ENCODE measurements at regions not wholly inside any gene's neighbourhood (a gene's known extent, or its start where the extent isn't known, plus 50 kb on each side); places are given as distances from the start of the nearest gene placed in this dataset.

- H3K4me1 Mint-ChIP-seq: no peaks in the 10 kb centered on the region
- intact Hi-C loops (cut with micrococcal nuclease): no loop called here
- no peaks in the 10 kb centered on the region for H3K27me3 Mint-ChIP-seq
- DNase-seq: no peak
- ChIA-PET POLR2A (ENCODE audit: partially characterized antibody) (no interaction called here), CTCF (ENCODE audit: partially characterized antibody) (no interaction called here)
- H3K27me3 ChIP-seq (ENCODE audit: insufficient read depth, low read length): no peaks in the 10 kb centered on the region
- H3K36me3 Mint-ChIP-seq: no peaks in the 10 kb centered on the region
- H3K4me1 ChIP-seq (ENCODE audit: insufficient read depth, low read length): no peaks in the 10 kb centered on the region
- no peak overlapping the region for H3K27ac ChIP-seq (ENCODE audit: low read depth, low read length)
- H3K36me3 ChIP-seq (ENCODE audit: insufficient read depth, low read length): no peaks in the 10 kb centered on the region
- no peak overlapping the region for H3K4me3 Mint-ChIP-seq
- H3K4me3 ChIP-seq (ENCODE audit: low read length in 2 of 2): no peak overlapping the region
- no peaks in the 10 kb centered on the region for H3K9me3 ChIP-seq (ENCODE audit: control insufficient read depth in 1 of 2, low read length in 2 of 2)
- H3K27ac Mint-ChIP-seq: no peak overlapping the region
- peaks cover 0 to 10% (median 2%) of the 10 kb centered on the region in 8 donors for H3K9me3 Mint-ChIP-seq
Measured at GRCh38 chr2:228417956-228418355, 236.5 kb upstream of the SPHKAP start.

GRCh38 chr2:228417526-228417925, 236.0 kb upstream of the SPHKAP start:
- ChIA-PET POLR2A (ENCODE audit: partially characterized antibody) (no interaction called here), CTCF (ENCODE audit: partially characterized antibody) (no interaction called here)
- intact Hi-C loops (cut with micrococcal nuclease): no loop called here
- H3K27ac Mint-ChIP-seq: no peak overlapping the region
- H3K4me1 Mint-ChIP-seq: no peaks in the 10 kb centered on the region
- H3K36me3 Mint-ChIP-seq: no peaks in the 10 kb centered on the region
- Histone ChIP-seq H3K4me3 (ENCODE audit: low read length in 2 of 2) (no peak overlapping the region), H3K9me3 (ENCODE audit: control insufficient read depth in 1 of 2, low read length in 2 of 2) (no peaks in the 10 kb centered on the region), H3K4me1 (ENCODE audit: insufficient read depth, low read length) (no peaks in the 10 kb centered on the region), H3K27me3 (ENCODE audit: insufficient read depth, low read length) (no peaks in the 10 kb centered on the region), H3K27ac (ENCODE audit: low read depth, low read length) (no peak overlapping the region), H3K36me3 (ENCODE audit: insufficient read depth, low read length) (no peaks in the 10 kb centered on the region)
- peaks cover 0 to 10% (median 2%) of the 10 kb centered on the region in 8 donors for H3K9me3 Mint-ChIP-seq
- DNase-seq: no peak
- no peaks in the 10 kb centered on the region for H3K27me3 Mint-ChIP-seq
- no peak overlapping the region for H3K4me3 Mint-ChIP-seq

GRCh38 chr2:228410061-228410460, 228.6 kb upstream of the SPHKAP start:
- Mint-ChIP-seq H3K4me3 (no peak overlapping the region), H3K36me3 (no peaks in the 10 kb centered on the region), H3K27ac (no peak overlapping the region), H3K4me1 (no peaks in the 10 kb centered on the region), H3K27me3 (no peaks in the 10 kb centered on the region), H3K9me3 (peaks cover 2 to 10% (median 4%) of the 10 kb centered on the region in 8 donors)
- Histone ChIP-seq H3K9me3 (ENCODE audit: control insufficient read depth in 1 of 2, low read length in 2 of 2) (no peaks in the 10 kb centered on the region), H3K36me3 (ENCODE audit: insufficient read depth, low read length) (no peaks in the 10 kb centered on the region), H3K4me3 (ENCODE audit: low read length in 2 of 2) (no peak overlapping the region), H3K4me1 (ENCODE audit: insufficient read depth, low read length) (no peaks in the 10 kb centered on the region), H3K27me3 (ENCODE audit: insufficient read depth, low read length) (no peaks in the 10 kb centered on the region), H3K27ac (ENCODE audit: low read depth, low read length) (no peak overlapping the region)
- ChIA-PET CTCF (ENCODE audit: partially characterized antibody) (no interaction called here), POLR2A (ENCODE audit: partially characterized antibody) (no interaction called here)
- intact Hi-C loops (cut with micrococcal nuclease): no loop called here
- no peak for DNase-seq

- Histone ChIP-seq H3K27ac (ENCODE audit: low read depth, low read length) (no peak overlapping the region), H3K27me3 (ENCODE audit: insufficient read depth, low read length) (no peaks in the 10 kb centered on the region), H3K4me3 (ENCODE audit: low read length in 2 of 2) (no peak overlapping the region), H3K36me3 (ENCODE audit: insufficient read depth, low read length) (no peaks in the 10 kb centered on the region), H3K9me3 (ENCODE audit: control insufficient read depth in 1 of 2, low read length in 2 of 2) (no peaks in the 10 kb centered on the region), H3K4me1 (ENCODE audit: insufficient read depth, low read length) (no peaks in the 10 kb centered on the region)
- no peak overlapping the region for H3K4me3 Mint-ChIP-seq
- ChIA-PET POLR2A (ENCODE audit: partially characterized antibody) (no interaction called here), CTCF (ENCODE audit: partially characterized antibody) (no interaction called here)
- no peaks in the 10 kb centered on the region for H3K27me3 Mint-ChIP-seq
- H3K27ac Mint-ChIP-seq: no peak overlapping the region
- H3K36me3 Mint-ChIP-seq: no peaks in the 10 kb centered on the region
- no peaks in the 10 kb centered on the region for H3K4me1 Mint-ChIP-seq
- intact Hi-C loops (cut with micrococcal nuclease): no loop called here
- no peak for DNase-seq
- H3K9me3 Mint-ChIP-seq: peaks cover 2 to 10% (median 4%) of the 10 kb centered on the region in 8 donors
Measured at GRCh38 chr2:228409493-228409892, 228.0 kb upstream of the SPHKAP start.

- Histone ChIP-seq H3K4me1 (ENCODE audit: insufficient read depth, low read length) (no peaks in the 10 kb centered on the region), H3K27ac (ENCODE audit: low read depth, low read length) (no peak overlapping the region), H3K36me3 (ENCODE audit: insufficient read depth, low read length) (no peaks in the 10 kb centered on the region), H3K27me3 (ENCODE audit: insufficient read depth, low read length) (no peaks in the 10 kb centered on the region), H3K4me3 (ENCODE audit: low read length in 2 of 2) (no peak overlapping the region), H3K9me3 (ENCODE audit: control insufficient read depth in 1 of 2, low read length in 2 of 2) (no peaks in the 10 kb centered on the region)
- H3K36me3 Mint-ChIP-seq: no peaks in the 10 kb centered on the region
- intact Hi-C loops (cut with micrococcal nuclease): no loop called here
- H3K27ac Mint-ChIP-seq: no peak overlapping the region
- H3K27me3 Mint-ChIP-seq: no peaks in the 10 kb centered on the region
- POLR2A ChIA-PET (ENCODE audit: partially characterized antibody): no interaction called here
- CTCF ChIA-PET (ENCODE audit: partially characterized antibody): no interaction called here
- DNase-seq: no peak
- H3K4me1 Mint-ChIP-seq: no peaks in the 10 kb centered on the region
- peaks cover 2 to 12% (median 3%) of the 10 kb centered on the region in 8 donors for H3K9me3 Mint-ChIP-seq
- H3K4me3 Mint-ChIP-seq: no peak overlapping the region
Measured at GRCh38 chr2:228408529-228409227, 227.2 kb upstream of the SPHKAP start.

GRCh38 chr2:228407821-228408220, 226.3 kb upstream of the SPHKAP start:
- intact Hi-C loops (cut with micrococcal nuclease): no loop called here

GRCh38 chr2:228401065-228401912, 219.8 kb upstream of the SPHKAP start:
- Histone ChIP-seq H3K9me3 (ENCODE audit: control insufficient read depth in 1 of 2, low read length in 2 of 2) (no peaks in the 10 kb centered on the region), H3K36me3 (ENCODE audit: insufficient read depth, low read length) (no peaks in the 10 kb centered on the region), H3K27ac (ENCODE audit: low read depth, low read length) (no peak overlapping the region), H3K4me1 (ENCODE audit: insufficient read depth, low read length) (no peaks in the 10 kb centered on the region), H3K27me3 (ENCODE audit: insufficient read depth, low read length) (no peaks in the 10 kb centered on the region), H3K4me3 (ENCODE audit: low read length in 2 of 2) (no peak overlapping the region)
- Mint-ChIP-seq H3K4me3 (no peak overlapping the region), H3K4me1 (no peaks in the 10 kb centered on the region), H3K36me3 (no peaks in the 10 kb centered on the region), H3K27ac (no peak overlapping the region), H3K27me3 (no peaks in the 10 kb centered on the region), H3K9me3 (peaks cover 3 to 26% (median 10%) of the 10 kb centered on the region in 8 donors)
- ChIA-PET CTCF (ENCODE audit: partially characterized antibody) (no interaction called here), POLR2A (ENCODE audit: partially characterized antibody) (no interaction called here)
- DNase-seq: no peak
- intact Hi-C loops (cut with micrococcal nuclease): no loop called here

More at GRCh38 chr2:228407821-228408220, 226.3 kb upstream of the SPHKAP start:
- Mint-ChIP-seq H3K4me1 (no peaks in the 10 kb centered on the region), H3K9me3 (peaks cover 0 to 9% (median 3%) of the 10 kb centered on the region in 8 donors), H3K27me3 (no peaks in the 10 kb centered on the region), H3K36me3 (no peaks in the 10 kb centered on the region), H3K27ac (no peak overlapping the region), H3K4me3 (no peak overlapping the region)
- H3K27me3 ChIP-seq (ENCODE audit: insufficient read depth, low read length): no peaks in the 10 kb centered on the region
- no peaks in the 10 kb centered on the region for H3K36me3 ChIP-seq (ENCODE audit: insufficient read depth, low read length)
- CTCF ChIA-PET (ENCODE audit: partially characterized antibody): interaction anchor here (0.6 kb wide), 1 partner anchor 85 kb away, joined by 3 read pairs; no protein-coding TSS in a partner anchor
- no peaks in the 10 kb centered on the region for H3K4me1 ChIP-seq (ENCODE audit: insufficient read depth, low read length)
- no peak overlapping the region for H3K4me3 ChIP-seq (ENCODE audit: low read length in 2 of 2)
- POLR2A ChIA-PET (ENCODE audit: partially characterized antibody): no interaction called here
- H3K27ac ChIP-seq (ENCODE audit: low read depth, low read length): no peak overlapping the region
- DNase-seq: no peak
- H3K9me3 ChIP-seq (ENCODE audit: control insufficient read depth in 1 of 2, low read length in 2 of 2): no peaks in the 10 kb centered on the region
